Fibroblast of villous mesenchyme (primary cell): ENCODE measurements at regions not wholly inside any gene's neighbourhood (a gene's known extent, or its start where the extent isn't known, plus 50 kb on each side); places are given as distances from the start of the nearest gene placed in this dataset.

ENCODE experiments used
- DNase-seq: peaks from one replicate; pipeline ENCODE4 v3.0.0-alpha.2; 2010; ENCODE audit warnings: low read depth
- H3K4me3 ChIP-seq: 2 replicates; pipeline ENCODE4 v1.5.1; 2011; ENCODE audit warnings: low read depth, mild to moderate bottlenecking, low read length
- CTCF ChIP-seq: IDR thresholded peaks from 2 replicates; pipeline ENCODE4 v1.5.1; 2012; ENCODE audit warnings: low read depth, mild to moderate bottlenecking, low read length; ENCODE audit not compliant: insufficient read depth

- DNase-seq: no peak
- no peak for TF ChIP-seq CTCF
- no peak overlapping the region for H3K4me3 ChIP-seq
Observed at GRCh38 chr5:100188778-100189177, 346.4 kb upstream of the FAM174A start.

GRCh38 chr5:100188339-100188738 lies 346.8 kb upstream of the FAM174A start:
- H3K4me3 ChIP-seq: no peak overlapping the region
- no peak for TF ChIP-seq CTCF
- DNase-seq: no peak

GRCh38 chr5:100186181-100186580 lies 349.0 kb upstream of the FAM174A start:
- no peak for TF ChIP-seq CTCF
- no peak overlapping the region for H3K4me3 ChIP-seq
- DNase-seq: no peak

- TF ChIP-seq CTCF: no peak
- H3K4me3 ChIP-seq: no peak overlapping the region
- no peak for DNase-seq
Observed at GRCh38 chr5:100182402-100182801, 352.8 kb upstream of the FAM174A start.

- TF ChIP-seq CTCF: no peak
Observed at GRCh38 chr5:100175346-100175745, 359.8 kb upstream of the FAM174A start.

GRCh38 chr5:100165309-100165708 lies 369.9 kb upstream of the FAM174A start:
- no peak for TF ChIP-seq CTCF
- H3K4me3 ChIP-seq: no peak overlapping the region
- DNase-seq: no peak

More at GRCh38 chr5:100175346-100175745, 359.8 kb upstream of the FAM174A start:
- DNase-seq: no peak
- H3K4me3 ChIP-seq: no peak overlapping the region

- no peak for TF ChIP-seq CTCF
- DNase-seq: no peak
- no peak overlapping the region for H3K4me3 ChIP-seq
Observed at GRCh38 chr5:100161868-100162267, 373.3 kb upstream of the FAM174A start.
